ENCODE measurements at regions not wholly inside any gene's neighbourhood (a gene's known extent, or its start where the extent isn't known, plus 50 kb on each side); places are given as distances from the start of the nearest gene placed in this dataset.

GRCh38 chr2:201950606-201951005 is 83.0 kb upstream of the FZD7 start:
- H3K9ac ChIP-seq (ENCODE audit: low read length), result no peak overlapping the region
- H3K9me3 ChIP-seq (replicated peaks; ENCODE audit: insufficient read depth, low read length), result no peaks in the 10 kb centered on the region
- no peaks in the 10 kb centered on the region for H3K4me1 ChIP-seq (ENCODE audit: low read length)
- TF ChIP-seq, protein P1, sequence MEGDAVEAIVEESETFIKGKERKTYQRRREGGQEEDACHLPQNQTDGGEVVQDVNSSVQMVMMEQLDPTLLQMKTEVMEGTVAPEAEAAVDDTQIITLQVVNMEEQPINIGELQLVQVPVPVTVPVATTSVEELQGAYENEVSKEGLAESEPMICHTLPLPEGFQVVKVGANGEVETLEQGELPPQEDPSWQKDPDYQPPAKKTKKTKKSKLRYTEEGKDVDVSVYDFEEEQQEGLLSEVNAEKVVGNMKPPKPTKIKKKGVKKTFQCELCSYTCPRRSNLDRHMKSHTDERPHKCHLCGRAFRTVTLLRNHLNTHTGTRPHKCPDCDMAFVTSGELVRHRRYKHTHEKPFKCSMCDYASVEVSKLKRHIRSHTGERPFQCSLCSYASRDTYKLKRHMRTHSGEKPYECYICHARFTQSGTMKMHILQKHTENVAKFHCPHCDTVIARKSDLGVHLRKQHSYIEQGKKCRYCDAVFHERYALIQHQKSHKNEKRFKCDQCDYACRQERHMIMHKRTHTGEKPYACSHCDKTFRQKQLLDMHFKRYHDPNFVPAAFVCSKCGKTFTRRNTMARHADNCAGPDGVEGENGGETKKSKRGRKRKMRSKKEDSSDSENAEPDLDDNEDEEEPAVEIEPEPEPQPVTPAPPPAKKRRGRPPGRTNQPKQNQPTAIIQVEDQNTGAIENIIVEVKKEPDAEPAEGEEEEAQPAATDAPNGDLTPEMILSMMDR (IDR thresholded peaks at IDR 0.05; ENCODE audit: low read length), result no peak
- TF ChIP-seq EZH2 (optimal IDR thresholded peaks at IDR 0.05; ENCODE audit: low read depth, low read length) (no peak), EZH2phosphoT487 (IDR thresholded peaks at IDR 0.05; ENCODE audit: low read length) (no peak)
- H2AFZ ChIP-seq (ENCODE audit: low read length), result no peak overlapping the region
- no peaks in the 10 kb centered on the region for H3K36me3 ChIP-seq (replicated peaks; ENCODE audit: insufficient read depth, low read length)
- no peaks in the 10 kb centered on the region for H4K20me1 ChIP-seq (ENCODE audit: insufficient read depth, low read length)
- no peaks in the 10 kb centered on the region for H3K9me2 ChIP-seq (replicated peaks; ENCODE audit: insufficient read depth, low read length)
- H3K27ac ChIP-seq (ENCODE audit: low read length), result no peak overlapping the region
- no peaks in the 10 kb centered on the region for H3F3A ChIP-seq (ENCODE audit: insufficient read depth, low read length)
- H3K4me2 ChIP-seq (ENCODE audit: low read depth, low read length), result no peak overlapping the region
- H3K4me3 ChIP-seq (ENCODE audit: low read length), result no peak overlapping the region
- DNase-seq, result no peak
- no peaks in the 10 kb centered on the region for H3K79me2 ChIP-seq (ENCODE audit: low read length)
- no peaks in the 10 kb centered on the region for H3K27me3 ChIP-seq (replicated peaks; ENCODE audit: insufficient read depth, low read length)

- TF ChIP-seq, protein P1 (IDR thresholded peaks at IDR 0.05; ENCODE audit: low read length), result no peak
- TF ChIP-seq EZH2phosphoT487 (IDR thresholded peaks at IDR 0.05; ENCODE audit: low read length) (no peak), EZH2 (optimal IDR thresholded peaks at IDR 0.05; ENCODE audit: low read depth, low read length) (no peak)
- H3K9me2 ChIP-seq (replicated peaks; ENCODE audit: insufficient read depth, low read length), result no peaks in the 10 kb centered on the region
- H2AFZ ChIP-seq (ENCODE audit: low read length), result no peak overlapping the region
- H3K79me2 ChIP-seq (ENCODE audit: low read length), result no peaks in the 10 kb centered on the region
- no peak overlapping the region for H3K9ac ChIP-seq (ENCODE audit: low read length)
- no peaks in the 10 kb centered on the region for H3F3A ChIP-seq (ENCODE audit: insufficient read depth, low read length)
- H4K20me1 ChIP-seq (ENCODE audit: insufficient read depth, low read length), result no peaks in the 10 kb centered on the region
- H3K27me3 ChIP-seq (replicated peaks; ENCODE audit: insufficient read depth, low read length), result no peaks in the 10 kb centered on the region
- no peaks in the 10 kb centered on the region for H3K4me1 ChIP-seq (ENCODE audit: low read length)
- no peak overlapping the region for H3K4me3 ChIP-seq (ENCODE audit: low read length)
- no peak overlapping the region for H3K4me2 ChIP-seq (ENCODE audit: low read depth, low read length)
- no peak for DNase-seq
- H3K9me3 ChIP-seq (replicated peaks; ENCODE audit: insufficient read depth, low read length), result no peaks in the 10 kb centered on the region
- no peaks in the 10 kb centered on the region for H3K36me3 ChIP-seq (replicated peaks; ENCODE audit: insufficient read depth, low read length)
- H3K27ac ChIP-seq (ENCODE audit: low read length), result no peak overlapping the region
Observed at GRCh38 chr2:201952187-201952586, 81.5 kb upstream of the FZD7 start.

DNA sequence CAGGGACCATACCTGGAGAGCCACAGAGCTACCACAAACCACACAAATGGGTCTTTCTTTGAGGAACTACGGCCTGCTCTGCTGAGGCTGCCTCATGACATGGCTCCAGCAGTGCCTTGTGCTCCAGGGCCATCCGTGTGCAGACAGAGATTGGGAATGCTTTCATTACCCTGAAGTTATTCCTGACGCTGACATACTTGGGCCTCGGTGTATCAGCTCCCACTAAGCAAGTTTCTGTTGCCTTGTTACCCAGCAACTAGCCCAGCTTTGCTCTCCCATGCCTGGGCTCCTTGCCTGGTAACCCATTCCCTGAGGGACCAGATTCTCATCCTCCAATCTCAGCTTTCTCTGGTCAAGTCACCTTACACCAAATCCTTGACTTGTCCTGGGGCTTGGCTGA is 80.3 kb upstream of the FZD7 start:
- Histone ChIP-seq H3K4me2 (ENCODE audit: low read depth, low read length) (no peak overlapping the region), H3F3A (ENCODE audit: insufficient read depth, low read length) (no peaks in the 10 kb centered on the region)
- TF ChIP-seq, protein P1 (IDR thresholded peaks at IDR 0.05; ENCODE audit: low read length), result no peak
- TF ChIP-seq EZH2 (optimal IDR thresholded peaks at IDR 0.05; ENCODE audit: low read depth, low read length), result no peak
- TF ChIP-seq EZH2phosphoT487 (IDR thresholded peaks at IDR 0.05; ENCODE audit: low read length), result no peak

More for the DNA sequence above, 80.3 kb upstream of the FZD7 start:
- H3K27ac ChIP-seq (ENCODE audit: low read length), result no peak overlapping the region
- no peak overlapping the region for H3K9ac ChIP-seq (ENCODE audit: low read length)
- H3K4me3 ChIP-seq (ENCODE audit: low read length), result no peak overlapping the region
- no peaks in the 10 kb centered on the region for H3K27me3 ChIP-seq (replicated peaks; ENCODE audit: insufficient read depth, low read length)
- H3K9me2 ChIP-seq (replicated peaks; ENCODE audit: insufficient read depth, low read length), result no peaks in the 10 kb centered on the region
- no peaks in the 10 kb centered on the region for H3K4me1 ChIP-seq (ENCODE audit: low read length)
- no peaks in the 10 kb centered on the region for H3K36me3 ChIP-seq (replicated peaks; ENCODE audit: insufficient read depth, low read length)
- H4K20me1 ChIP-seq (ENCODE audit: insufficient read depth, low read length), result no peaks in the 10 kb centered on the region
- H2AFZ ChIP-seq (ENCODE audit: low read length), result no peak overlapping the region
- no peaks in the 10 kb centered on the region for H3K9me3 ChIP-seq (replicated peaks; ENCODE audit: insufficient read depth, low read length)
- no peaks in the 10 kb centered on the region for H3K79me2 ChIP-seq (ENCODE audit: low read length)
- no peak for DNase-seq

Measured in MM.1S (cell line).